Right atrium auricular region (tissue), 2 donors: ENCODE measurements at regions not wholly inside any gene's neighbourhood (a gene's known extent, or its start where the extent isn't known, plus 50 kb on each side); places are given as distances from the start of the nearest gene placed in this dataset.

Experiments
- DNase-seq: peaks from one replicate; pipeline ENCODE4 v3.0.0-alpha.2; 2019; ENCODE audit warnings: low spot score
- H3K27ac ChIP-seq, 2 donors: fragments of 200-600 bp; sonication (generic); 1 replicate in 1 of 2; 2 replicates in 1 of 2; pipeline ENCODE4 v1.5.1; 2016 to 2019
- H3K27me3 ChIP-seq, 2 donors: fragments of 200-600 bp; sonication (generic); one replicate each; pipeline versions ENCODE4 v1.5.1 to v1.6.0; 2017 to 2019
- H3K36me3 ChIP-seq: fragments of 200-600 bp; sonication (generic); one replicate; pipeline ENCODE4 v1.5.1; 2016
- H3K4me1 ChIP-seq, 2 donors: fragments of 200-600 bp; sonication (generic); one replicate each; pipeline versions ENCODE4 v1.5.1 to v1.6.0; 2017 to 2019
- H3K4me3 ChIP-seq, 2 donors: fragments of 200-600 bp; sonication (generic); 1 replicate in 1 of 2; 2 replicates in 1 of 2; pipeline ENCODE4 v1.5.1; 2017 to 2019; ENCODE audit warnings: mild to moderate bottlenecking in 1 of 2, moderate library complexity in 1 of 2
- H3K9me3 ChIP-seq, 2 donors: fragments of 200-600 bp; sonication (generic); one replicate each; pipeline ENCODE4 v1.5.1; 2019
- TF ChIP-seq, protein P1 (sequence below), 2 donors: fragments of 200-600 bp; sonication (generic); IDR thresholded peaks; one replicate each; pipeline ENCODE4 v1.5.1; 2019; ENCODE audit warnings: antibody characterized with exemption in 2 of 2

DNA sequence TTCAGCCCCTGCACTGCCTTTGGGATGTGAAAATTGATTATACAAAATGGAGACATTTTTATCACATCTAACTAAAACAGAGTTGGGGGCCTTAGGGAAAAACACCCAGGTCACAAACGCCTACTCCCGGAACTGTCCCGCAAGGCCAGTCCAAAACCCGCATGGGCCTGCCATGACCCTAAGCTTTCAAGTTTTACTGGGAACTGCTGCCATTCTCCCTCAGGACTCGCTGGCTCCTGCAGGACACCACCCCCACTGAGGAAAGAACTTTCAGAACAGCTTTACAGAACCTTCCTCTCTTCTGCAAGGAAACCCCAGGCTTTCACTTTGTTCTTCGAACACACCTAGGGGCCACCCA, 320.4 kb upstream of the HS6ST1 start:
- Histone ChIP-seq H3K27ac (no peak overlapping the region), H3K4me3 (no peak overlapping the region), H3K36me3 (no peaks in the 10 kb centered on the region), H3K4me1 (no peaks in the 10 kb centered on the region), H3K27me3 (no peaks in the 10 kb centered on the region), H3K9me3 (no peaks in the 10 kb centered on the region)
- no peak for DNase-seq
- TF ChIP-seq, protein P1, sequence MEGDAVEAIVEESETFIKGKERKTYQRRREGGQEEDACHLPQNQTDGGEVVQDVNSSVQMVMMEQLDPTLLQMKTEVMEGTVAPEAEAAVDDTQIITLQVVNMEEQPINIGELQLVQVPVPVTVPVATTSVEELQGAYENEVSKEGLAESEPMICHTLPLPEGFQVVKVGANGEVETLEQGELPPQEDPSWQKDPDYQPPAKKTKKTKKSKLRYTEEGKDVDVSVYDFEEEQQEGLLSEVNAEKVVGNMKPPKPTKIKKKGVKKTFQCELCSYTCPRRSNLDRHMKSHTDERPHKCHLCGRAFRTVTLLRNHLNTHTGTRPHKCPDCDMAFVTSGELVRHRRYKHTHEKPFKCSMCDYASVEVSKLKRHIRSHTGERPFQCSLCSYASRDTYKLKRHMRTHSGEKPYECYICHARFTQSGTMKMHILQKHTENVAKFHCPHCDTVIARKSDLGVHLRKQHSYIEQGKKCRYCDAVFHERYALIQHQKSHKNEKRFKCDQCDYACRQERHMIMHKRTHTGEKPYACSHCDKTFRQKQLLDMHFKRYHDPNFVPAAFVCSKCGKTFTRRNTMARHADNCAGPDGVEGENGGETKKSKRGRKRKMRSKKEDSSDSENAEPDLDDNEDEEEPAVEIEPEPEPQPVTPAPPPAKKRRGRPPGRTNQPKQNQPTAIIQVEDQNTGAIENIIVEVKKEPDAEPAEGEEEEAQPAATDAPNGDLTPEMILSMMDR (IDR thresholded peaks at IDR 0.05), result no peak

DNA sequence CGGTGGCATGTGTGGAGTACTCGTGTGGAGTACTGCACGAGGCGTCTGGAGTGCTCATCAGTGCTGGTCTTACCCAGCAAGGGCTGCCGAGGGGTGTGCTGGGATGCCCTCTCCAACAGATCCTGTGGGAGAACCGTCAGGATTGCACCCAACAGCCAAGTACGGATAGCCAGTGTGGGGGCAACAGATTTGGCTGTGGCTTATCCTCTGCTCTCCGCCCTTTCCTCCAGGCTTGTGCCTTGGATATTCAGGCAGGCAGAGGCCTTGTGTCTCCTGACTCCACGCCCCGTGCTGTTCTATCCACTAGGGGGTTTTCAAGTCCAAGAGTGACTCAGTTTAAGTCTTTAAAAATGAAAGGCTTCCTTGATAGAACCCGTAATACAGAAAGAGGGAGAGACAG, 321.0 kb upstream of the HS6ST1 start:
- TF ChIP-seq, protein P1 (IDR thresholded peaks at IDR 0.05), result no peak
- H3K27ac ChIP-seq, result no peak overlapping the region
- no peaks in the 10 kb centered on the region for H3K9me3 ChIP-seq
- peak; percentile 47 for DNase-seq
- H3K36me3 ChIP-seq, result no peaks in the 10 kb centered on the region
- no peak overlapping the region for H3K4me3 ChIP-seq
- H3K27me3 ChIP-seq, result no peaks in the 10 kb centered on the region
- no peaks in the 10 kb centered on the region for H3K4me1 ChIP-seq

DNA sequence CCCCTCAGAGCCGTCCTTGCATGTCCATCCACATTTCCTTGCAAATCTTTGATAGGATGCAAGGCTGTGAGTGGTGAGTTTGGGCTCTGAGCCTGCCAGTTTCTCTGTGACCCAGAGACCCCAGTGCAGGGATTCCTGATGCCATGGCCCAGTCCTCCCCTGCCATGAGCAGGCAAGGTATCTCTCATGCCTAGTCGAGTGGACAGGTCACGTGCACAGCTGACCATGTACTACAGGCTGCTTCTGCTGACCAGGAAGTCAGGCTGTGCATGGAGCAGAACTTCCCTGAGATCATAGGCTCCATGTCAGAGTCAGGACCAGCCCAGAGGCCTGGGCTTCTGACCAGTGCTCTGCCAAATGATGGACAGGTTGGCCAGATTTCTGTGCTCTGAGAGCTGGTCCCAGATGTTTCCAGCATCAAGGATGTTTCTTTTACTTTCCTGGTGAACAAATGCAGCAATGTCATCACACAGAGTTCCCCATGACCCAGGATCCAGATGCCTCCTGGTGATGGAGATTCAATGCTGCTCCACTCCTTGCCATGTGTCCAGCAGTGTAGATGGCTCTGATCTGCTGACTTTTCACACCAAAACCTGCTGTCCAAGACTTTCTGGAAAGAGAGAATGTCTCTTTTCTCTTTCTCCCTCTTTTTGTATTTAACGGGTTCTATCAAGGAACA, 321.6 kb upstream of the HS6ST1 start:
- TF ChIP-seq, protein P1 (IDR thresholded peaks at IDR 0.05), result no peak
- Histone ChIP-seq H3K4me1 (no peaks in the 10 kb centered on the region), H3K9me3 (no peaks in the 10 kb centered on the region), H3K27ac (no peak overlapping the region), H3K36me3 (no peaks in the 10 kb centered on the region), H3K4me3 (no peak overlapping the region), H3K27me3 (no peaks in the 10 kb centered on the region)
- DNase-seq, result peak; percentile 44

DNA sequence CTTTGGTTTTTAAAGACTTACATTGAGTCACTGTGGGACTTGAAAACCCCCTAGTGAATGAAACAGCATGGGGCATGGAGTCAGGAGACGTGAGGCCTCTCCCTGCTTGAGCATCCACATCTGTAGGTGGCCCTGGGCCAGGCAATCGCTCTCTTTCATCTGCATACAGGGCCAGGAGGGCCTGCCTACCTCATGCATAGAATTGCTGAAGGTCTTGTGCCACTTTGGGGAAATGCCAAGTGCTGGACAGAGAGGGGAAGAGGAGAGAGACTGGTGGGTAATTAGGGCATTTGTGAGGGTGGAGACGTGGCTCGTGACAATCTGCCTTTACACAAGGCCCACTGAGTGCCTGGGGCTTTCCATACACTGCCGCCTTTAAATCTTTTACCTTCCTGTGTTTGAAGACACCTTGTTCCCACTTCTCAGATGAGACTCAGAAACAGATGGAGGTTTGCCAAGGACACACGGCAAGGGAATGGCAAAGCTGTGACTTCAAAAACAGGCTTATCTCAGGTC, 322.2 kb upstream of the HS6ST1 start:
- Histone ChIP-seq H3K4me3 (no peak overlapping the region), H3K4me1 (no peaks in the 10 kb centered on the region), H3K9me3 (no peaks in the 10 kb centered on the region), H3K36me3 (no peaks in the 10 kb centered on the region), H3K27me3 (no peaks in the 10 kb centered on the region), H3K27ac (no peak overlapping the region)
- peak; percentile 43 for DNase-seq
- TF ChIP-seq, protein P1 (IDR thresholded peaks at IDR 0.05), result no peak

DNA sequence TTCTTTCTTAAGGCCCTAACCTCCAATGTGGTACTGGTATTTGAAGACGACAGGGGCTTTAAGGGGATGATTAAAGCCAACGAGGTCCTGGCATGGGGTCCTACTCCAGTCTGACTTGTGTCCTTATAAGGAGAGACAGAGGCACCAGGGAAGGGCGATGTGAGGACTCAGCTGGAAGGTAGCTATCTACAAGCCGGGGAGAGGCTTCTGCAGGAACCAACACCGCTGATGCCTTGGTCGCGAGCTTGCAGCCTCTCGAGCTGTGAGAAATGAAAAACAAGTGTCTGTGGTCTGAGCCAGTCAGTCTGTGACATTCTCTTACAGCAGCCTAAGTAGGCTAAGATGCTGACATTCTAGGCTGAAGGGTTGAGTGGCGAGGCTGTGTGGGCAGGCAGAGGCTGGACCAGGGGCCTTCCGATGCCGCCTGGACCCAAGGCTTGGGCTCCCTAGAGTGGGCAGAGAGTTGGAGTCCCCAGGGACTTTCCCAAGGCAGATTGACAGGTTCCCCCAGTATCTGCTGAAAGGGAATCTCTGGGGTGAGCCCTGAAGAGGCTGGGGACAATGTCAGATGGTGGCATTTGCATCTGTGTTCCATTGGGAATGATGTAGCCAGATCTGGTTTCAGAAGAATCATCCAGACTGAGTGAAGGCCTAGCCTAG, 322.9 kb upstream of the HS6ST1 start:
- DNase-seq, result peak; percentile 52
- TF ChIP-seq, protein P1 (IDR thresholded peaks at IDR 0.05), result no peak

More for the DNA sequence above, 322.9 kb upstream of the HS6ST1 start:
- H3K27me3 ChIP-seq, result no peaks in the 10 kb centered on the region
- H3K4me1 ChIP-seq, result no peaks in the 10 kb centered on the region
- H3K4me3 ChIP-seq, result no peak overlapping the region
- H3K27ac ChIP-seq, result no peak overlapping the region
- H3K9me3 ChIP-seq, result no peaks in the 10 kb centered on the region
- no peaks in the 10 kb centered on the region for H3K36me3 ChIP-seq
